GM12878 (cell line): ENCODE measurements at regions not wholly inside any gene's neighbourhood (a gene's known extent, or its start where the extent isn't known, plus 50 kb on each side); places are given as distances from the start of the nearest gene placed in this dataset.

ENCODE experiments used
- ATAC-seq: fragments of 200-7000 bp; cut with Tn5 transposase; 3 replicates; pipeline ENCODE4 v1.9.1; 2020; ENCODE audit warnings: mild to moderate bottlenecking, moderate library complexity
- BruUV-seq: library from RNA; stranded (reverse); fragments of 400-500 nt; replicated peaks from 2 replicates; lab custom pipeline; 2021; lab: Mats Ljungman, UMichigan
- CTCF ChIA-PET: fragments of 300-600 bp; sonication (Branson Sonifier 250); formaldehyde crosslinking; extraction: SDS; loops from one replicate; lab custom pipeline; 2021; ENCODE audit warnings: inconsistent platforms; lab: Yijun Ruan, JAX
- POLR2A ChIA-PET: fragments of 350-600 bp; formaldehyde crosslinking; extraction: SDS; loops from one replicate; lab custom pipeline; 2021; ENCODE audit warnings: inconsistent platforms; lab: Charles Lee
- RAD21 ChIA-PET: fragments of 300-600 bp; sonication (Branson Sonifier 250); formaldehyde crosslinking; loops from one replicate; lab custom pipeline; 2023; ENCODE audit warnings: antibody characterized with exemption; ENCODE audit not compliant: unreplicated experiment; lab: Charles Lee
- SMC1A ChIA-PET: fragments of 300-600 bp; sonication (Branson Sonifier 250); formaldehyde crosslinking; loops from one replicate; lab custom pipeline; 2023; ENCODE audit not compliant: unreplicated experiment, uncharacterized antibody; lab: Charles Lee
- DNase-seq: peaks from one replicate; pipeline ENCODE4 v3.0.0-alpha.2; 2011; ENCODE audit warnings: low read depth, low spot score
- FAIRE-seq: peaks from 3 replicates; lab custom pipeline; 2011; peaks lifted over from hg19 to GRCh38; lab: Jason Lieb, UNC
- H2AFZ ChIP-seq: 2 replicates; pipeline ENCODE4 v1.6.0; 2011; ENCODE audit warnings: low read depth, low read length, control low read depth; ENCODE audit not compliant: control insufficient read depth
- H3K27ac ChIP-seq: 2 replicates; pipeline ENCODE4 v1.5.1; 2011; ENCODE audit warnings: control low read depth; ENCODE audit not compliant: control insufficient read depth, insufficient read depth
- H3K27me3 ChIP-seq, 2 experiments: replicated peaks in 1 of 2; 2 replicates each; pipeline versions ENCODE4 v1.6.0 to v1.6.1; 2011; ENCODE audit warnings: low read length in 1 of 2; ENCODE audit not compliant: control insufficient read depth in 2 of 2, insufficient read depth in 2 of 2
- H3K36me3 ChIP-seq, 2 experiments: 2 replicates each; pipeline ENCODE4 v1.5.1; 2011; ENCODE audit warnings: low read length in 1 of 2; ENCODE audit not compliant: control insufficient read depth in 2 of 2, insufficient read depth in 2 of 2
- H3K4me1 ChIP-seq: 2 replicates; pipeline ENCODE4 v1.6.1; 2011; ENCODE audit warnings: mild to moderate bottlenecking, low read length, moderate library complexity, mixed read lengths; ENCODE audit not compliant: control insufficient read depth, insufficient read depth
- H3K4me2 ChIP-seq: 2 replicates; pipeline ENCODE4 v1.6.0; 2011; ENCODE audit warnings: control low read depth; ENCODE audit not compliant: control insufficient read depth, insufficient read depth
- H3K4me3 ChIP-seq: fragments of 200-600 bp; sonication (generic); 2 replicates; pipeline ENCODE4 v1.5.1; 2016
- H3K79me2 ChIP-seq: 2 replicates; pipeline ENCODE4 v1.6.0; 2011; ENCODE audit warnings: low read length; ENCODE audit not compliant: control insufficient read depth, insufficient read depth
- H3K9ac ChIP-seq: 2 replicates; pipeline ENCODE4 v1.8.0; 2011; ENCODE audit warnings: low read length, control low read depth, mixed read lengths; ENCODE audit not compliant: control insufficient read depth, insufficient read depth
- H3K9me3 ChIP-seq: replicated peaks from 3 replicates; pipeline ENCODE4 v1.5.1; 2011; ENCODE audit warnings: mild to moderate bottlenecking, low read length; ENCODE audit not compliant: control insufficient read depth, insufficient read depth
- H4K20me1 ChIP-seq: 2 replicates; pipeline ENCODE4 v1.6.0; 2011; ENCODE audit not compliant: control insufficient read depth, insufficient read depth
- CREM ChIP-seq: IDR thresholded peaks from 2 replicates; pipeline ENCODE4 v1.6.1; 2014; ENCODE audit warnings: antibody characterized with exemption, low read depth
- ETV6 ChIP-seq, 2 experiments: fragments of 450-650 bp in 1 of 2; IDR thresholded peaks in 1 of 2; conservative IDR thresholded peaks in 1 of 2; 2 replicates each; pipeline ENCODE4 v1.6.1; 2014; ENCODE audit warnings: antibody characterized with exemption in 1 of 2, borderline replicate concordance in 1 of 2, low read depth in 1 of 2, mild to moderate bottlenecking in 1 of 2, moderate library complexity in 1 of 2
- GABPA ChIP-seq: IDR thresholded peaks from 2 replicates; pipeline ENCODE4 v1.6.1; 2014; ENCODE audit warnings: antibody characterized with exemption, low read depth, mild to moderate bottlenecking, inconsistent platforms
- NBN ChIP-seq: fragments of 450-650 bp; IDR thresholded peaks from 2 replicates; pipeline ENCODE4 v1.6.1; 2016
- NR2C1 ChIP-seq: fragments of 450-650 bp; IDR thresholded peaks from 2 replicates; pipeline ENCODE4 v1.6.1; 2017; ENCODE audit warnings: antibody characterized with exemption, mild to moderate bottlenecking, moderate library complexity
- POLR2AphosphoS5 ChIP-seq: IDR thresholded peaks from 2 replicates; pipeline ENCODE4 v1.6.1; 2011; ENCODE audit warnings: mild to moderate bottlenecking, low read length, inconsistent platforms
- RAD51 ChIP-seq: fragments of 450-650 bp; IDR thresholded peaks from 2 replicates; pipeline ENCODE4 v1.6.1; 2016; ENCODE audit warnings: moderate library complexity, mild to moderate bottlenecking, inconsistent platforms
- ZBED1 ChIP-seq: IDR thresholded peaks from 2 replicates; pipeline ENCODE4 v1.6.1; 2016; ENCODE audit warnings: borderline replicate concordance
- ZZZ3 ChIP-seq: IDR thresholded peaks from 2 replicates; pipeline ENCODE4 v1.6.1; 2011; ENCODE audit warnings: low read depth; ENCODE audit not compliant: control insufficient read depth, insufficient read length
- in situ Hi-C: fragments of 300-500 bp; cut with MboI; formaldehyde crosslinking; loops from 9 replicates; pipeline ENCODE4 v1.14.3; 2018; ENCODE audit warnings: mixed read lengths
- intact Hi-C: fragments of 100-400 bp; cut with micrococcal nuclease; formaldehyde crosslinking; loops from one replicate; pipeline ENCODE4 v1.14.2; 2022; ENCODE audit not compliant: unreplicated experiment
- TF ChIP-seq, protein P1 (sequence below): fragments of 450-650 bp; IDR thresholded peaks from 2 replicates; pipeline ENCODE4 v1.6.1; 2017; ENCODE audit warnings: low read depth, mild to moderate bottlenecking, moderate library complexity
- TF ChIP-seq, protein P2 (sequence below): fragments of 450-650 bp; formaldehyde crosslinking; IDR thresholded peaks from 2 replicates; pipeline ENCODE4 v1.4.0; 2022; ENCODE audit warnings: mild to moderate bottlenecking, moderate library complexity
- TF ChIP-seq, protein P3 (sequence below): fragments of 450-650 bp; IDR thresholded peaks from 2 replicates; pipeline ENCODE4 v1.6.1; 2017; ENCODE audit warnings: mild to moderate bottlenecking
- TF ChIP-seq, protein P4 (sequence below): IDR thresholded peaks from 2 replicates; pipeline ENCODE4 v1.6.1; 2012; ENCODE audit warnings: low read length, inconsistent platforms

DNA sequence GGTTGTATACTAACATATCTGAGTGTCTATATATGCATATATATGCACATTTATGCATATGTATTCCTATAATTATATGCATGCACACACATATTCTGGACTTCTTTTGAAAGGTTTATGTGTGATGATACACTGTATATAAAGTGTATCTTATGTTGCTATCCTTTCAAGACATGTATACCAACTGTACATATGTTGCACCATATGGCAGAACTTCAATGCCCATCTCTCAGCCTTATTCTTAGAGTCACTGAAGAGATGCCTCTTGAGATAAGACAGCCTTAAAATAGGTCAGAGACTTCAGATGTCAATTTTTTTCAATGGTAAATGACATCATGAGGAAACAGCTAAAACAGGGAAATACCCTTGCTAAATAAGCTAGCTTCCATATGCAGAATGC lies 461.4 kb downstream of the SPATA31D1 start:
- no peaks in the 10 kb centered on the region for H3K9me3 ChIP-seq
- H3K36me3 ChIP-seq, result no peaks in the 10 kb centered on the region
- ChIA-PET POLR2A (no interaction called here), CTCF (no interaction called here), SMC1A (no interaction called here), RAD21 (no interaction called here)
- intact Hi-C loops, result no loop called here
- no peak overlapping the region for H3K4me3 ChIP-seq
- FAIRE-seq, result no peak
- no peak overlapping the region for H2AFZ ChIP-seq
- no peaks in the 10 kb centered on the region for H4K20me1 ChIP-seq
- no peaks in the 10 kb centered on the region for H3K79me2 ChIP-seq
- H3K9ac ChIP-seq, result no peak overlapping the region
- no peak for ATAC-seq
- DNase-seq, result no peak
- H3K27me3 ChIP-seq, result no peaks in the 10 kb centered on the region
- in situ Hi-C loops, result no loop called here
- TF ChIP-seq ZZZ3 (no peak), GABPA (no peak), ZBED1 (no peak), ETV6 (conservative IDR thresholded peaks at IDR 0.05 in 1 of 2, IDR thresholded peaks at IDR 0.05 in 1 of 2; ENCODE audit: borderline replicate concordance in 1 of 2, low read depth in 1 of 2) (no peak), POLR2AphosphoS5 (no peak), RAD51 (no peak), NBN (no peak), CREM (no peak), NR2C1 (no peak)
- TF ChIP-seq, protein P1, sequence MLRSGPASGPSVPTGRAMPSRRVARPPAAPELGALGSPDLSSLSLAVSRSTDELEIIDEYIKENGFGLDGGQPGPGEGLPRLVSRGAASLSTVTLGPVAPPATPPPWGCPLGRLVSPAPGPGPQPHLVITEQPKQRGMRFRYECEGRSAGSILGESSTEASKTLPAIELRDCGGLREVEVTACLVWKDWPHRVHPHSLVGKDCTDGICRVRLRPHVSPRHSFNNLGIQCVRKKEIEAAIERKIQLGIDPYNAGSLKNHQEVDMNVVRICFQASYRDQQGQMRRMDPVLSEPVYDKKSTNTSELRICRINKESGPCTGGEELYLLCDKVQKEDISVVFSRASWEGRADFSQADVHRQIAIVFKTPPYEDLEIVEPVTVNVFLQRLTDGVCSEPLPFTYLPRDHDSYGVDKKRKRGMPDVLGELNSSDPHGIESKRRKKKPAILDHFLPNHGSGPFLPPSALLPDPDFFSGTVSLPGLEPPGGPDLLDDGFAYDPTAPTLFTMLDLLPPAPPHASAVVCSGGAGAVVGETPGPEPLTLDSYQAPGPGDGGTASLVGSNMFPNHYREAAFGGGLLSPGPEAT, result no peak
- TF ChIP-seq, protein P2, sequence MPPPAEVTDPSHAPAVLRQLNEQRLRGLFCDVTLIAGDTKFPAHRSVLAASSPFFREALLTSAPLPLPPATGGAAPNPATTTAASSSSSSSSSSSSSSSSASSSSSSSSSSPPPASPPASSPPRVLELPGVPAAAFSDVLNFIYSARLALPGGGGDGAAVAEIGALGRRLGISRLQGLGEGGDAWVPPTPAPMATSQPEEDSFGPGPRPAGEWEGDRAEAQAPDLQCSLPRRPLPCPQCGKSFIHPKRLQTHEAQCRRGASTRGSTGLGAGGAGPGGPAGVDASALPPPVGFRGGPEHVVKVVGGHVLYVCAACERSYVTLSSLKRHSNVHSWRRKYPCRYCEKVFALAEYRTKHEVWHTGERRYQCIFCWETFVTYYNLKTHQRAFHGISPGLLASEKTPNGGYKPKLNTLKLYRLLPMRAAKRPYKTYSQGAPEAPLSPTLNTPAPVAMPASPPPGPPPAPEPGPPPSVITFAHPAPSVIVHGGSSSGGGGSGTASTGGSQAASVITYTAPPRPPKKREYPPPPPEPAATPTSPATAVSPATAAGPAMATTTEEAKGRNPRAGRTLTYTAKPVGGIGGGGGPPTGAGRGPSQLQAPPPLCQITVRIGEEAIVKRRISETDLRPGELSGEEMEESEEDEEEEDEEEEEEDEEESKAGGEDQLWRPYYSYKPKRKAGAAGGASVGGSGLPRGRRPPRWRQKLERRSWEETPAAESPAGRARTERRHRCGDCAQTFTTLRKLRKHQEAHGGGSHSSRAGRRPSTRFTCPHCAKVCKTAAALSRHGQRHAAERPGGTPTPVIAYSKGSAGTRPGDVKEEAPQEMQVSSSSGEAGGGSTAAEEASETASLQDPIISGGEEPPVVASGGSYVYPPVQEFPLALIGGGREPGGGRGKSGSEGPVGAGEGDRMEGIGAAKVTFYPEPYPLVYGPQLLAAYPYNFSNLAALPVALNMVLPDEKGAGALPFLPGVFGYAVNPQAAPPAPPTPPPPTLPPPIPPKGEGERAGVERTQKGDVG (CRISPR knock-in tag), result no peak
- TF ChIP-seq, protein P3, sequence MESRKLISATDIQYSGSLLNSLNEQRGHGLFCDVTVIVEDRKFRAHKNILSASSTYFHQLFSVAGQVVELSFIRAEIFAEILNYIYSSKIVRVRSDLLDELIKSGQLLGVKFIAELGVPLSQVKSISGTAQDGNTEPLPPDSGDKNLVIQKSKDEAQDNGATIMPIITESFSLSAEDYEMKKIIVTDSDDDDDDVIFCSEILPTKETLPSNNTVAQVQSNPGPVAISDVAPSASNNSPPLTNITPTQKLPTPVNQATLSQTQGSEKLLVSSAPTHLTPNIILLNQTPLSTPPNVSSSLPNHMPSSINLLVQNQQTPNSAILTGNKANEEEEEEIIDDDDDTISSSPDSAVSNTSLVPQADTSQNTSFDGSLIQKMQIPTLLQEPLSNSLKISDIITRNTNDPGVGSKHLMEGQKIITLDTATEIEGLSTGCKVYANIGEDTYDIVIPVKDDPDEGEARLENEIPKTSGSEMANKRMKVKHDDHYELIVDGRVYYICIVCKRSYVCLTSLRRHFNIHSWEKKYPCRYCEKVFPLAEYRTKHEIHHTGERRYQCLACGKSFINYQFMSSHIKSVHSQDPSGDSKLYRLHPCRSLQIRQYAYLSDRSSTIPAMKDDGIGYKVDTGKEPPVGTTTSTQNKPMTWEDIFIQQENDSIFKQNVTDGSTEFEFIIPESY, result no peak
- TF ChIP-seq, protein P4, sequence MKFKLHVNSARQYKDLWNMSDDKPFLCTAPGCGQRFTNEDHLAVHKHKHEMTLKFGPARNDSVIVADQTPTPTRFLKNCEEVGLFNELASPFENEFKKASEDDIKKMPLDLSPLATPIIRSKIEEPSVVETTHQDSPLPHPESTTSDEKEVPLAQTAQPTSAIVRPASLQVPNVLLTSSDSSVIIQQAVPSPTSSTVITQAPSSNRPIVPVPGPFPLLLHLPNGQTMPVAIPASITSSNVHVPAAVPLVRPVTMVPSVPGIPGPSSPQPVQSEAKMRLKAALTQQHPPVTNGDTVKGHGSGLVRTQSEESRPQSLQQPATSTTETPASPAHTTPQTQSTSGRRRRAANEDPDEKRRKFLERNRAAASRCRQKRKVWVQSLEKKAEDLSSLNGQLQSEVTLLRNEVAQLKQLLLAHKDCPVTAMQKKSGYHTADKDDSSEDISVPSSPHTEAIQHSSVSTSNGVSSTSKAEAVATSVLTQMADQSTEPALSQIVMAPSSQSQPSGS, result no peak
- no peaks in the 10 kb centered on the region for H3K4me1 ChIP-seq
- no TSS peak for BruUV-seq
- no peak overlapping the region for H3K4me2 ChIP-seq
- H3K27ac ChIP-seq, result no peak overlapping the region
